HepG2 (cell line): ENCODE measurements at regions not wholly inside any gene's neighbourhood (a gene's known extent, or its start where the extent isn't known, plus 50 kb on each side); places are given as distances from the start of the nearest gene placed in this dataset.

Experiments
- ATAC-seq: fragments of 200-7000 bp; cut with Tn5 transposase; 3 replicates; pipeline ENCODE4 v1.9.1; 2020; ENCODE audit warnings: mild to moderate bottlenecking, moderate library complexity
- BruUV-seq: library from RNA; stranded (reverse); fragments of 400-500 nt; replicated peaks from 2 replicates; lab custom pipeline; 2021; lab: Mats Ljungman, UMichigan
- CTCF ChIA-PET: fragments of 300-600 bp; formaldehyde crosslinking; extraction: SDS; loops from one replicate; lab custom pipeline; 2021; ENCODE audit warnings: low total read pairs, inconsistent platforms, low intra/inter-chr PET ratio; lab: Yijun Ruan, JAX
- POLR2A ChIA-PET: fragments of 350-600 bp; sonication (Branson Sonifier 250); formaldehyde crosslinking; loops from one replicate; lab custom pipeline; 2020; ENCODE audit warnings: antibody characterized with exemption, inconsistent platforms; lab: Yijun Ruan, JAX
- DNase-seq: peaks from one replicate; pipeline ENCODE4 v3.0.0-alpha.2; 2015; ENCODE audit warnings: low spot score
- FAIRE-seq: peaks from 3 replicates; lab custom pipeline; 2011; peaks lifted over from hg19 to GRCh38; lab: Jason Lieb, UNC
- H2AFZ ChIP-seq: one replicate; pipeline ENCODE4 v1.6.1; 2011; ENCODE audit warnings: low read length, inconsistent platforms
- H3K27ac ChIP-seq: fragments of 300-600 bp; 3 replicates; pipeline ENCODE4 v1.8.0; 2011; ENCODE audit warnings: mixed run types, mild to moderate bottlenecking, mixed read lengths, low read length, inconsistent platforms; ENCODE audit not compliant: insufficient read depth; ENCODE audit errors: extremely low read length
- H3K27me3 ChIP-seq, 2 experiments: fragments of 200-600 bp in 1 of 2; 2 replicates in 1 of 2; 3 replicates in 1 of 2; pipeline versions ENCODE4 v1.6.0 to v1.8.0; 2011; ENCODE audit warnings: low read length in 2 of 2, mild to moderate bottlenecking in 2 of 2, moderate library complexity in 2 of 2, inconsistent platforms in 1 of 2; ENCODE audit not compliant: insufficient read depth in 2 of 2, control insufficient read depth in 1 of 2
- H3K36me3 ChIP-seq, 2 experiments: fragments of 200-600 bp in 1 of 2; replicated peaks in 1 of 2; 2 replicates in 1 of 2; 3 replicates in 1 of 2; pipeline versions ENCODE4 v1.5.1 to v1.8.0; 2011; ENCODE audit warnings: low read length in 2 of 2, inconsistent platforms in 1 of 2; ENCODE audit not compliant: insufficient read depth in 2 of 2, control insufficient read depth in 1 of 2
- H3K4me1 ChIP-seq: 2 replicates; pipeline ENCODE4 v1.5.1; 2012; ENCODE audit warnings: low read length, inconsistent platforms; ENCODE audit not compliant: insufficient read depth
- H3K4me2 ChIP-seq: 2 replicates; pipeline ENCODE4 v1.6.0; 2011; ENCODE audit warnings: low read depth, low read length, inconsistent platforms
- H3K4me3 ChIP-seq, 3 experiments: fragments of 200-600 bp in 1 of 3; sonication (generic), shearing (Covaris generic) in 1 of 3; replicated peaks in 1 of 3; 2 replicates each; pipeline ENCODE4 v1.5.1; 2011 to 2016; ENCODE audit warnings: low read length in 3 of 3, inconsistent platforms in 2 of 3, low read depth in 2 of 3, mild to moderate bottlenecking in 2 of 3, control low read depth in 1 of 3, mixed read lengths in 1 of 3; ENCODE audit not compliant: insufficient read depth in 1 of 3
- H3K79me2 ChIP-seq: one replicate; pipeline ENCODE4 v1.6.1; 2011; ENCODE audit warnings: low read length, inconsistent platforms; ENCODE audit not compliant: insufficient read depth
- H3K9ac ChIP-seq: 2 replicates; pipeline ENCODE4 v1.6.0; 2011; ENCODE audit warnings: mild to moderate bottlenecking, low read depth, low read length, inconsistent platforms; ENCODE audit not compliant: insufficient read depth
- H3K9me3 ChIP-seq: 2 replicates; pipeline ENCODE4 v1.5.1; 2012; ENCODE audit warnings: mild to moderate bottlenecking, low read length
- H4K20me1 ChIP-seq: 2 replicates; pipeline ENCODE4 v1.6.0; 2011; ENCODE audit warnings: inconsistent platforms, mild to moderate bottlenecking, low read length, moderate library complexity; ENCODE audit not compliant: insufficient read depth
- FOSL2 ChIP-seq: sonication (generic); formaldehyde crosslinking; IDR thresholded peaks from 2 replicates; pipeline ENCODE4 v1.4.0; 2020; ENCODE audit warnings: missing genetic modification reagents
- HNF4A ChIP-seq: sonication (generic); formaldehyde crosslinking; IDR thresholded peaks from 2 replicates; pipeline ENCODE4 v1.4.0; 2020; ENCODE audit warnings: missing genetic modification reagents
- KDM1A ChIP-seq: IDR thresholded peaks from 2 replicates; pipeline ENCODE4 v1.6.1; 2016; ENCODE audit warnings: missing compliant biosample characterization
- KMT2B ChIP-seq: IDR thresholded peaks from 2 replicates; pipeline ENCODE4 v1.6.1; 2016; ENCODE audit warnings: missing genetic modification reagents, missing compliant biosample characterization
- NFKB2 ChIP-seq: sonication (generic); formaldehyde crosslinking; IDR thresholded peaks from 2 replicates; pipeline ENCODE4 v1.4.0; 2020; ENCODE audit warnings: missing genetic modification reagents, borderline replicate concordance
- NFYB ChIP-seq: sonication (generic); formaldehyde crosslinking; IDR thresholded peaks from 2 replicates; pipeline ENCODE4 v1.4.0; 2020; ENCODE audit warnings: missing genetic modification reagents
- RARA ChIP-seq: IDR thresholded peaks from 2 replicates; pipeline ENCODE4 v1.6.1; 2016; ENCODE audit warnings: missing genetic modification reagents, missing compliant biosample characterization
- REXO4 ChIP-seq: sonication (generic); formaldehyde crosslinking; IDR thresholded peaks from 2 replicates; pipeline ENCODE4 v1.8.0; 2022; ENCODE audit warnings: missing genetic modification reagents, mild to moderate bottlenecking, borderline replicate concordance
- TBX3 ChIP-seq: fragments of 450-650 bp; IDR thresholded peaks from 2 replicates; pipeline ENCODE4 v1.6.1; 2017; ENCODE audit warnings: antibody characterized with exemption, mild to moderate bottlenecking, inconsistent platforms, borderline replicate concordance
- TOE1 ChIP-seq: sonication (generic); formaldehyde crosslinking; IDR thresholded peaks from 2 replicates; pipeline ENCODE4 v1.4.0; 2020; ENCODE audit warnings: mild to moderate bottlenecking, missing genetic modification reagents
- ZNF232 ChIP-seq: sonication (generic); formaldehyde crosslinking; IDR thresholded peaks from 2 replicates; pipeline ENCODE4 v1.4.0; 2020; ENCODE audit warnings: missing genetic modification reagents, borderline replicate concordance
- ZNF441 ChIP-seq: sonication (generic); formaldehyde crosslinking; IDR thresholded peaks from 2 replicates; pipeline ENCODE4 v1.7.0; 2021; ENCODE audit warnings: missing genetic modification reagents, borderline replicate concordance
- ZNF446 ChIP-seq: sonication (generic); formaldehyde crosslinking; IDR thresholded peaks from 2 replicates; pipeline ENCODE4 v1.5.0; 2020; ENCODE audit warnings: mild to moderate bottlenecking, missing genetic modification reagents
- ZNF572 ChIP-seq: sonication (generic); formaldehyde crosslinking; IDR thresholded peaks from 2 replicates; pipeline ENCODE4 v1.5.1; 2020; ENCODE audit warnings: mild to moderate bottlenecking, missing genetic modification reagents
- ZNF720 ChIP-seq: sonication (generic); formaldehyde crosslinking; IDR thresholded peaks from 2 replicates; pipeline ENCODE4 v1.4.0; 2020; ENCODE audit warnings: missing genetic modification reagents
- ZSCAN22 ChIP-seq: sonication (generic); formaldehyde crosslinking; IDR thresholded peaks from 2 replicates; pipeline ENCODE4 v1.4.0; 2020; ENCODE audit warnings: mild to moderate bottlenecking, missing genetic modification reagents
- WGBS: methylation state at CpG from one replicate; pipeline ENCODE4 v1.1.6; 2017; ENCODE audit warnings: low lambda C conversion rate; 5-methylcytosine and 5-hydroxymethylcytosine counted together
- in situ Hi-C: cut with HindIII; loops from 2 replicates; pipeline ENCODE4 v1.10.0; 2017; ENCODE audit warnings: low pct_unique_long_range_greater_than_20kb; ENCODE audit not compliant: extremely low pct_ligation_motif_present
- intact Hi-C: fragments of 100-400 bp; cut with micrococcal nuclease; formaldehyde crosslinking; loops from one replicate; pipeline ENCODE4 v1.10.0; 2022; ENCODE audit not compliant: unreplicated experiment
- TF ChIP-seq, protein P1 (sequence below): sonication (generic); formaldehyde crosslinking; IDR thresholded peaks from 2 replicates; pipeline ENCODE4 v1.5.1; 2020; ENCODE audit warnings: missing genetic modification reagents, mild to moderate bottlenecking, borderline replicate concordance
- TF ChIP-seq, protein P2 (sequence below): sonication (generic); formaldehyde crosslinking; IDR thresholded peaks from 2 replicates; pipeline ENCODE4 v1.8.1; 2023; ENCODE audit warnings: mild to moderate bottlenecking, missing genetic modification reagents, borderline replicate concordance
- TF ChIP-seq, protein P3 (sequence below): fragments of 450-650 bp; IDR thresholded peaks from 2 replicates; pipeline ENCODE4 v1.6.1; 2017; ENCODE audit warnings: mild to moderate bottlenecking

DNA sequence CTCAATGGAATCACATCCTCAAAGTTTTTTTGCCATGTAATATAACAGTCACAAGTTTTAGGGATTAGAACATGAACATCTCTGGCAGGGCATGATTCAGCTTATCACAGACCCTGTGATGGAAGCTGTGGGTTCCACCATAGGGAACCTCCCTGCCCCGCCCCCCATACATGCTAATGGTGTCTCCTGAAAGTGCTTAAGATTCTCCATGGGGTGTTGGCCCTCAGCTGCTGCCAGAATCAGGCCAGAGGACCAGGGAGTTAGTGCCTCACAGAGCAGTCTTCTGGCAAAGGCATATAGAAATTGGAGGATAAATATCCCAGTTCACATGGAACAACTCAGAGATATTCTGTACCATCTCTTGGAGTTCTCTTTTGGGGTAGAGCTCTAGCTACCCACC is 119.4 kb downstream of the RAB11FIP2 start:
- intact Hi-C loops (no loop called here), in situ Hi-C loops (no loop called here)
- Histone ChIP-seq H4K20me1 (no peaks in the 10 kb centered on the region), H3K79me2 (no peaks in the 10 kb centered on the region), H3K27ac (no peak overlapping the region), H2AFZ (no peak overlapping the region), H3K36me3 (no peaks in the 10 kb centered on the region), H3K9me3 (no peaks in the 10 kb centered on the region), H3K27me3 (no peaks in the 10 kb centered on the region; a peak in 1 of 5 replicates), H3K4me3 (no peak overlapping the region), H3K9ac (no peak overlapping the region), H3K4me2 (no peak overlapping the region), H3K4me1 (no peaks in the 10 kb centered on the region)
- 0% methylated on average over 1 of the region's 1 CpG for WGBS
- DNase-seq (no peak), ATAC-seq (no peak), FAIRE-seq (no peak)
- BruUV-seq: no TSS peak
- POLR2A ChIA-PET: no interaction called here
- CTCF ChIA-PET: no interaction called here
- TF ChIP-seq NFKB2 (CRISPR knock-in tag) (no peak), RARA (no peak), FOSL2 (CRISPR knock-in tag) (no peak), HNF4A (no peak), TBX3 (no peak), KDM1A (CRISPR knock-in tag) (no peak), ZNF572 (CRISPR knock-in tag) (no peak), KMT2B (no peak), NFYB (no peak), ZNF720 (CRISPR knock-in tag) (no peak), REXO4 (no peak), ZNF446 (CRISPR knock-in tag) (no peak), ZNF441 (CRISPR knock-in tag) (no peak), ZNF232 (no peak), ZSCAN22 (no peak), TOE1 (no peak)
- TF ChIP-seq, protein P1, sequence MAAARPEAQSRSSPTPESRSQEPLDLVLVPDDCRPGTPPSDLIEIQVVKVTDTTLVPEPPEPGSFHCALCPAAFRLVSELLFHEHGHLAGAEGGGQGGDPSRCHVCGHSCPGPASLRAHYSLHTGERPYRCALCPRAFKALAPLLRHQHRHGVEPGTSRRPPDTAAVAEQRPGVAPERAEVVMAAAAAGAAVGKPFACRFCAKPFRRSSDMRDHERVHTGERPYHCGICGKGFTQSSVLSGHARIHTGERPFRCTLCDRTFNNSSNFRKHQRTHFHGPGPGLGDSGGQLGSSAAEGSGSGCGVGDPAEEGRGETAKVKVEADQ (CRISPR knock-in tag): no peak
- TF ChIP-seq, protein P2, sequence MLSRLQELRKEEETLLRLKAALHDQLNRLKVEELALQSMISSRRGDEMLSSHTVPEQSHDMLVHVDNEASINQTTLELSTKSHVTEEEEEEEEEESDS (CRISPR knock-in tag): no peak
- TF ChIP-seq, protein P3, sequence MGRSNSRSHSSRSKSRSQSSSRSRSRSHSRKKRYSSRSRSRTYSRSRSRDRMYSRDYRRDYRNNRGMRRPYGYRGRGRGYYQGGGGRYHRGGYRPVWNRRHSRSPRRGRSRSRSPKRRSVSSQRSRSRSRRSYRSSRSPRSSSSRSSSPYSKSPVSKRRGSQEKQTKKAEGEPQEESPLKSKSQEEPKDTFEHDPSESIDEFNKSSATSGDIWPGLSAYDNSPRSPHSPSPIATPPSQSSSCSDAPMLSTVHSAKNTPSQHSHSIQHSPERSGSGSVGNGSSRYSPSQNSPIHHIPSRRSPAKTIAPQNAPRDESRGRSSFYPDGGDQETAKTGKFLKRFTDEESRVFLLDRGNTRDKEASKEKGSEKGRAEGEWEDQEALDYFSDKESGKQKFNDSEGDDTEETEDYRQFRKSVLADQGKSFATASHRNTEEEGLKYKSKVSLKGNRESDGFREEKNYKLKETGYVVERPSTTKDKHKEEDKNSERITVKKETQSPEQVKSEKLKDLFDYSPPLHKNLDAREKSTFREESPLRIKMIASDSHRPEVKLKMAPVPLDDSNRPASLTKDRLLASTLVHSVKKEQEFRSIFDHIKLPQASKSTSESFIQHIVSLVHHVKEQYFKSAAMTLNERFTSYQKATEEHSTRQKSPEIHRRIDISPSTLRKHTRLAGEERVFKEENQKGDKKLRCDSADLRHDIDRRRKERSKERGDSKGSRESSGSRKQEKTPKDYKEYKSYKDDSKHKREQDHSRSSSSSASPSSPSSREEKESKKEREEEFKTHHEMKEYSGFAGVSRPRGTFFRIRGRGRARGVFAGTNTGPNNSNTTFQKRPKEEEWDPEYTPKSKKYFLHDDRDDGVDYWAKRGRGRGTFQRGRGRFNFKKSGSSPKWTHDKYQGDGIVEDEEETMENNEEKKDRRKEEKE: no peak
